Hematopoietic multipotent progenitor cell treated with erythropoietin and hydrocortisone succinate and interleukin-3 and kit ligand, for 15 days (in vitro differentiated cells): ENCODE measurements at regions not wholly inside any gene's neighbourhood (a gene's known extent, or its start where the extent isn't known, plus 50 kb on each side); places are given as distances from the start of the nearest gene placed in this dataset.

Experiments used
- DNase-seq: peaks from one replicate; pipeline ENCODE4 v3.0.0-alpha.2; 2015; ENCODE audit warnings: low spot score

GRCh38 chr1:237998581-237998980 lies 107.9 kb upstream of the ZP4 start:
- DNase-seq = no peak

- no peak for DNase-seq
These were observed 92.8 kb upstream of the ZP4 start for GRCh38 chr1:237983496-237983895.

GRCh38 chr1:237981223-237981622 lies 90.5 kb upstream of the ZP4 start:
- DNase-seq = no peak

DNA sequence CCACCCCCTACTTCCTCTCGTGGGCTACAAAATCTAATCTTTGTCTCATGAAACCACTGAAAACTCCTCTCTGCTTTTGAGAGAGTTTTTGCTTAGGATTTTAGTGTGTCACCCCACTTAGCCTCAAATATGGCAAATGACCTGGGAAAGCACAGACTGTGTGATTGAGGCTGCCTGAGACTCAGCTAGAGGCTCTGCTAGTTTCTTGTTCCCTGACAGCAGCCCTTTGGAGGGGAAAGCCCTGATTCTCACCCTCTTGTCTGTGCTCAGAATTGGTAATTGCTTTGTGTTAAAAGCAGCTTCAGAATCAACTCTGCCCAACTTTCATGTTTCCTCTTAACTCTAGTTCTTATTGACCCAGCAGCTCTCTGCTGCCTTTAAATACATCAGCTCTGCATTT lies 85.6 kb upstream of the ZP4 start:
- no peak for DNase-seq

GRCh38 chr1:237975903-237976302 lies 85.2 kb upstream of the ZP4 start:
- no peak for DNase-seq

- no peak for DNase-seq
These were observed 84.7 kb upstream of the ZP4 start for GRCh38 chr1:237975376-237975775.

DNA sequence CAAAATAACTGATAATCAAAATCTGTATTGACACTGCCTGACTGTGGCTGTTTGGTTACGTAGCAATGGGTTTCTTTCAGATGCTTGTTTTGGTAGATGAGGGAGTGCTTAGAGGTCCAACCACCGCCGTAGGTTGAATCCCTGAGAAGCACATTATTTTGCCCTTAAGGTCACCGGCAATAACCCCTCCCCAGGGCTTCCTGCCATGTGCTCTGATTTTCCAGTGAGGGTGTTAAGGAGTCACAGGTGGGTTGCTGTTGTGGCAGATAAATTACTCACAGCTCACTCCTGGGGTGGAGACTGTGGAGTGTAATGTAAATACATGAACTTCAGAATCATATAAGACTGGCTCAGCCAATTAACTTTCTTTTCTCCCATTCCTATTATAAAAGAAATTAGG lies 81.5 kb upstream of the ZP4 start:
- no peak for DNase-seq

GRCh38 chr1:237962985-237963384 lies 72.3 kb upstream of the ZP4 start:
- DNase-seq = no peak

DNA sequence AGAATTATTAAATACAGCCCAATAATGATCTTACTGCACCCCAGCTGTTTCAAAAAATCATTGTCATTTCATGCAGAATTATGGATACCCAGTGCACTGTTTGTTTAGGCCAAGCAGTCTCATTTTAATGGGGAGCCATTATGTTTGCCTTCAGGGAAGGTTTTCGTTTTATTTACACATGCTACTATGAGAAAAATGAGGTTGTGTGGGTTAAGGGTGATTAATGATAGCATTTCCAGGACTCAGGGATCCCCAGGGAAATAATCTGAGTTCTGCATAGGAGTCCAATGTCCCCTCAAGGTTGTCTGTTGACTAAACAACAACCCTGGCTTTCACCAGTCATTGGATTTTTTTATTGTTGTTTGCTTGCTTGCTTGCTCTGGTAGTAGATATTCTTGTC lies 71.0 kb upstream of the ZP4 start:
- DNase-seq = no peak

GRCh38 chr1:237959838-237960237 lies 69.1 kb upstream of the ZP4 start:
- DNase-seq = no peak

- no peak for DNase-seq
These were observed 62.5 kb upstream of the ZP4 start for GRCh38 chr1:237953238-237953637.
